MCF 10A (cell line): ENCODE measurements at regions not wholly inside any gene's neighbourhood (a gene's known extent, or its start where the extent isn't known, plus 50 kb on each side); places are given as distances from the start of the nearest gene placed in this dataset.

Experiments
- BruUV-seq: library from RNA; stranded (reverse); fragments of 400-500 nt; replicated peaks from 2 replicates; lab custom pipeline; 2021; lab: Mats Ljungman, UMichigan
- CTCF ChIA-PET: fragments of 300-600 bp; sonication (Branson Sonifier 250); formaldehyde crosslinking; extraction: SDS; loops from one replicate; lab custom pipeline; 2021; ENCODE audit warnings: antibody characterized with exemption, inconsistent platforms; lab: Yijun Ruan, JAX
- POLR2A ChIA-PET: fragments of 300-600, 350-650 bp; sonication (Branson Sonifier 250); formaldehyde crosslinking; extraction: SDS; loops from one replicate; lab custom pipeline; 2020; ENCODE audit warnings: antibody characterized with exemption, inconsistent platforms; lab: Yijun Ruan, JAX
- DNase-seq: peaks from one replicate; pipeline ENCODE4 v3.0.0-alpha.2; 2018; ENCODE audit not compliant: unreplicated experiment
- H3K27ac Mint-ChIP-seq: one replicate; pipeline ENCODE4 v1.8.0; 2022; ENCODE audit warnings: mild to moderate bottlenecking, low read depth, mixed read lengths; ENCODE audit not compliant: unreplicated experiment
- H3K27me3 Mint-ChIP-seq: one replicate; pipeline ENCODE4 v1.8.0; 2022; ENCODE audit warnings: mixed read lengths; ENCODE audit not compliant: insufficient read depth, unreplicated experiment
- H3K36me3 Mint-ChIP-seq: one replicate; pipeline ENCODE4 v1.8.0; 2022; ENCODE audit warnings: mild to moderate bottlenecking, moderate library complexity, mixed read lengths; ENCODE audit not compliant: insufficient read depth, unreplicated experiment
- H3K4me1 Mint-ChIP-seq: one replicate; pipeline ENCODE4 v1.8.0; 2022; ENCODE audit warnings: mixed read lengths; ENCODE audit not compliant: insufficient read depth, unreplicated experiment
- H3K4me3 Mint-ChIP-seq: one replicate; pipeline ENCODE4 v1.8.0; 2022; ENCODE audit warnings: mild to moderate bottlenecking, moderate library complexity, mixed read lengths; ENCODE audit not compliant: unreplicated experiment
- H3K9me3 Mint-ChIP-seq: one replicate; pipeline ENCODE4 v1.8.0; 2022; ENCODE audit warnings: mixed read lengths; ENCODE audit not compliant: unreplicated experiment
- intact Hi-C: fragments of 100-400 bp; cut with micrococcal nuclease; formaldehyde crosslinking; loops from 2 replicates; pipeline ENCODE4 v1.14.1; 2022
- TF ChIP-seq, protein P1 (sequence below): fragments of 200-600 bp; IDR thresholded peaks from one replicate; pipeline ENCODE4 v1.8.0; 2022; ENCODE audit warnings: antibody characterized with exemption, mild to moderate bottlenecking; ENCODE audit not compliant: unreplicated experiment

GRCh38 chr9:115978659-115979096 is 174.9 kb upstream of the PAPPA start:
- Mint-ChIP-seq H3K27me3 (no peaks in the 10 kb centered on the region), H3K4me3 (no peak overlapping the region), H3K27ac (peak overlapping the region; percentile 59), H3K9me3 (no peaks in the 10 kb centered on the region), H3K36me3 (peaks cover 25% of the 10 kb centered on the region), H3K4me1 (peaks cover 21% of the 10 kb centered on the region)
- intact Hi-C loops: no loop called here
- CTCF ChIA-PET: interaction anchor here (0.6 to 0.7 kb wide), 2 partner anchors 15 to 21 kb away, joined by 3 to 6 read pairs; no protein-coding TSS in a partner anchor
- BruUV-seq: no TSS peak
- POLR2A ChIA-PET: interaction anchor here (0.7 to 1.6 kb wide), 2 partner anchors 10 to 43 kb away, joined by 3 read pairs; no protein-coding TSS in a partner anchor
- TF ChIP-seq, protein P1, sequence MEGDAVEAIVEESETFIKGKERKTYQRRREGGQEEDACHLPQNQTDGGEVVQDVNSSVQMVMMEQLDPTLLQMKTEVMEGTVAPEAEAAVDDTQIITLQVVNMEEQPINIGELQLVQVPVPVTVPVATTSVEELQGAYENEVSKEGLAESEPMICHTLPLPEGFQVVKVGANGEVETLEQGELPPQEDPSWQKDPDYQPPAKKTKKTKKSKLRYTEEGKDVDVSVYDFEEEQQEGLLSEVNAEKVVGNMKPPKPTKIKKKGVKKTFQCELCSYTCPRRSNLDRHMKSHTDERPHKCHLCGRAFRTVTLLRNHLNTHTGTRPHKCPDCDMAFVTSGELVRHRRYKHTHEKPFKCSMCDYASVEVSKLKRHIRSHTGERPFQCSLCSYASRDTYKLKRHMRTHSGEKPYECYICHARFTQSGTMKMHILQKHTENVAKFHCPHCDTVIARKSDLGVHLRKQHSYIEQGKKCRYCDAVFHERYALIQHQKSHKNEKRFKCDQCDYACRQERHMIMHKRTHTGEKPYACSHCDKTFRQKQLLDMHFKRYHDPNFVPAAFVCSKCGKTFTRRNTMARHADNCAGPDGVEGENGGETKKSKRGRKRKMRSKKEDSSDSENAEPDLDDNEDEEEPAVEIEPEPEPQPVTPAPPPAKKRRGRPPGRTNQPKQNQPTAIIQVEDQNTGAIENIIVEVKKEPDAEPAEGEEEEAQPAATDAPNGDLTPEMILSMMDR: no peak
- DNase-seq: peak; percentile 79

DNA sequence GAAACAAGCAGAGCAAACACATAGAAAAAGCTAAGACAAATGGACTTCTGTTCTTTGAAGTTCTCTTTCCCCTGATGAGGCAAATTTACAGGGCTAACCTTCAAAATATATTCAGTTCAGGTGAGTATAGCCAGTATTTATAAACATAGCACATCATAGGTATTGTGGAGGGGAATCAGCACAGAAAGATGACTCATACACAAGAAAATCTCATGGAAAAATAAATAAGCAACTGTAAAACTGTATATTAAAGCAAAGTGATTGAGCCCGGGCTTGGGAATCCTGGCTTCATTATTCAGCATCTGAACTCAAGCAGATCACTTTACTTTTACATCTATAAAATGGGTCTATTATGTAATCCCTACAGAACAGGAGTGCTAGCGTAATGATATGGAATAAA is 173.5 kb upstream of the PAPPA start:
- H3K36me3 Mint-ChIP-seq: peaks cover 25% of the 10 kb centered on the region
- POLR2A ChIA-PET: no interaction called here
- peaks cover 17% of the 10 kb centered on the region for H3K4me1 Mint-ChIP-seq
- no peak overlapping the region for H3K4me3 Mint-ChIP-seq
- H3K9me3 Mint-ChIP-seq: peaks cover 6% of the 10 kb centered on the region
- intact Hi-C loops: no loop called here
- no peak overlapping the region for H3K27ac Mint-ChIP-seq
- no peak for DNase-seq
- no peaks in the 10 kb centered on the region for H3K27me3 Mint-ChIP-seq
- CTCF ChIA-PET: interaction anchor here (0.8 to 1.0 kb wide), 2 partner anchors 24 to 82 kb away, joined by 3 to 5 read pairs; no protein-coding TSS in a partner anchor
- TF ChIP-seq, protein P1: no peak
- no TSS peak for BruUV-seq

DNA sequence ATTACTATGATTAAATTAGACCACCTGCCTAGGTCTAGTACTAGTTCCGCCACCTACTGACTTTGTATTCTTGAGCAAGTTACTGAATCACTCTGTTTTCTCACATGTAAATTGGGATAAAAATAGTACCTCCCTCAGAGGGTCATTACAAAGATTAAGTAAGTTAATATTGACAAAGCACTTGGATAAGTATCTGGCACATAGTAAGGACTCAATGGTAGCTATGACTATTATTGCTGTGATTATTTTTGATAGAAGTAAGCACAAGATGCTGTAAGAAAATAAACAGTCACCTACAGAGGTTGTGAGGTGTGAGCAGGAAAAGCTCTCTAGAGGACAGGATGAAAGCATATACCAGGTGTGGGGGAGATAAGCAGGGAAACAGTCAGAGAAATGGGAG is 173.1 kb upstream of the PAPPA start:
- TF ChIP-seq, protein P1: no peak
- DNase-seq: no peak
- BruUV-seq: no TSS peak
- H3K4me1 Mint-ChIP-seq: peaks cover 17% of the 10 kb centered on the region
- peaks cover 7% of the 10 kb centered on the region for H3K9me3 Mint-ChIP-seq
- POLR2A ChIA-PET: interaction anchor here (2.3 kb wide), 1 partner anchor 36 kb away, joined by 9 read pairs; no protein-coding TSS in a partner anchor
- H3K4me3 Mint-ChIP-seq: no peak overlapping the region
- H3K36me3 Mint-ChIP-seq: peaks cover 28% of the 10 kb centered on the region
- no peaks in the 10 kb centered on the region for H3K27me3 Mint-ChIP-seq
- no peak overlapping the region for H3K27ac Mint-ChIP-seq
- intact Hi-C loops: no loop called here
- CTCF ChIA-PET: interaction anchor here (0.8 to 1.0 kb wide), 3 partner anchors 24 to 591 kb away, joined by 3 to 5 read pairs (median 3); no protein-coding TSS in a partner anchor

DNA sequence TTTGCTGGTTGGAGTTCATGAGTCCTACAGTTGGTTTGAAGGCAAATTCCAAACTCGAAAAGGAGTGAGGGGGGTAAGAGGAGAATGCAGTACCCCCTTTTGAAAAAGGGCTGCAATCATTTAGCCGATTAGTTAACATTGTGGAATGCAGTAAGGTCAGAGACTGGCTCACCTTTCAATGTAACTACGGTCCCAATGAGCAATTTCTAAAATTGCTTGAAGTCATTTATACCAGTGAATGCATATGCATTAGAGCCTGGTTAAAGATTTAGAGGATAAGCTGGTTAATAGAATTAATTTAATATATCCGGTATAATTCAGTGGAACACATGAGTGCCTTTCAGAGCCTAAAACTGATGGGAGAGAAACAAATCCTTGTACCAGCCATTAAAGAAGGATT is 172.6 kb upstream of the PAPPA start:
- H3K9me3 Mint-ChIP-seq: peaks cover 7% of the 10 kb centered on the region
- TF ChIP-seq, protein P1: no peak
- peaks cover 33% of the 10 kb centered on the region for H3K36me3 Mint-ChIP-seq
- peak overlapping the region; percentile 4 for H3K27ac Mint-ChIP-seq
- POLR2A ChIA-PET: interaction anchor here (0.9 to 2.3 kb wide), 2 partner anchors 36 to 73 kb away, joined by 3 to 9 read pairs; no protein-coding TSS in a partner anchor
- BruUV-seq: no TSS peak
- CTCF ChIA-PET: interaction anchor here (0.8 to 1.1 kb wide), 2 partner anchors 10 to 591 kb away, joined by 3 read pairs; no protein-coding TSS in a partner anchor
- H3K4me1 Mint-ChIP-seq: peaks cover 17% of the 10 kb centered on the region
- no peak for DNase-seq
- no peak overlapping the region for H3K4me3 Mint-ChIP-seq
- H3K27me3 Mint-ChIP-seq: no peaks in the 10 kb centered on the region
- intact Hi-C loops: no loop called here
